Neural cell (in vitro differentiated cells): ENCODE measurements at regions not wholly inside any gene's neighbourhood (a gene's known extent, or its start where the extent isn't known, plus 50 kb on each side); places are given as distances from the start of the nearest gene placed in this dataset.

Experiments
- CTCF ChIP-seq: fragments of 450-650 bp; IDR thresholded peaks from 2 replicates; pipeline ENCODE4 v1.5.1; 2014; ENCODE audit warnings: antibody characterized with exemption, mild to moderate bottlenecking, moderate library complexity; ENCODE audit not compliant: poor library complexity, severe bottlenecking
- EZH2 ChIP-seq: fragments of 200-600, 300-800 bp; shearing (Covaris generic), sonication (generic); IDR thresholded peaks from 2 replicates; pipeline ENCODE4 v1.6.1; 2014; ENCODE audit warnings: antibody characterized with exemption, low read length, borderline replicate concordance, mild to moderate bottlenecking; ENCODE audit not compliant: insufficient read depth, poor library complexity, severe bottlenecking
- MXI1 ChIP-seq: fragments of 450-650 bp; conservative IDR thresholded peaks from 2 replicates; pipeline ENCODE4 v1.6.1; 2014; ENCODE audit warnings: antibody characterized with exemption, mild to moderate bottlenecking; ENCODE audit not compliant: poor library complexity, severe bottlenecking
- POLR2AphosphoS5 ChIP-seq: IDR thresholded peaks from 2 replicates; pipeline ENCODE4 v1.6.1; 2012
- SMC3 ChIP-seq: fragments of 450-650 bp; conservative IDR thresholded peaks from 2 replicates; pipeline ENCODE4 v1.6.1; 2014; ENCODE audit warnings: antibody characterized with exemption, mild to moderate bottlenecking, moderate library complexity; ENCODE audit not compliant: poor library complexity

GRCh38 chr12:132406493-132407450 lies 77.4 kb upstream of the GALNT9 start:
- no peak for TF ChIP-seq SMC3
- TF ChIP-seq CTCF, result no peak
- TF ChIP-seq MXI1, result no peak
- TF ChIP-seq POLR2AphosphoS5, result no peak
- TF ChIP-seq EZH2, result no peak
